Esophagus muscularis mucosa (tissue), 3 donors: ENCODE measurements at regions not wholly inside any gene's neighbourhood (a gene's known extent, or its start where the extent isn't known, plus 50 kb on each side); places are given as distances from the start of the nearest gene placed in this dataset.

ENCODE experiments used
- CTCF ChIP-seq, 3 experiments: fragments of 200-600 bp in 2 of 3; fragments of 450-650 bp in 1 of 3; sonication (generic) in 2 of 3; IDR thresholded peaks; one replicate each; pipeline ENCODE4 v1.5.1; 2017 to 2019; ENCODE audit warnings: antibody characterized with exemption in 3 of 3, mild to moderate bottlenecking in 2 of 3, moderate library complexity in 1 of 3
- EP300 ChIP-seq: sonication (generic); formaldehyde crosslinking; IDR thresholded peaks from one replicate; pipeline ENCODE4 v1.6.1; 2017; ENCODE audit warnings: antibody characterized with exemption

- TF ChIP-seq CTCF (IDR thresholded peaks at IDR 0.05) = no peak
- TF ChIP-seq EP300 = no peak
These were observed 398.7 kb downstream of the BUD13 start for GRCh38 chr11:116374085-116374484.
